GM20000 (cell line): ENCODE measurements at regions not wholly inside any gene's neighbourhood (a gene's known extent, or its start where the extent isn't known, plus 50 kb on each side); places are given as distances from the start of the nearest gene placed in this dataset.

Experiments
- DNase-seq: peaks from one replicate; pipeline ENCODE4 v3.0.0; 2012; ENCODE audit warnings: low spot score
- TF ChIP-seq, protein P1 (sequence below): IDR thresholded peaks from 2 replicates; pipeline ENCODE4 v1.5.1; 2012; ENCODE audit warnings: mild to moderate bottlenecking, control low read depth; ENCODE audit errors: extremely low read depth, missing control alignments

DNA sequence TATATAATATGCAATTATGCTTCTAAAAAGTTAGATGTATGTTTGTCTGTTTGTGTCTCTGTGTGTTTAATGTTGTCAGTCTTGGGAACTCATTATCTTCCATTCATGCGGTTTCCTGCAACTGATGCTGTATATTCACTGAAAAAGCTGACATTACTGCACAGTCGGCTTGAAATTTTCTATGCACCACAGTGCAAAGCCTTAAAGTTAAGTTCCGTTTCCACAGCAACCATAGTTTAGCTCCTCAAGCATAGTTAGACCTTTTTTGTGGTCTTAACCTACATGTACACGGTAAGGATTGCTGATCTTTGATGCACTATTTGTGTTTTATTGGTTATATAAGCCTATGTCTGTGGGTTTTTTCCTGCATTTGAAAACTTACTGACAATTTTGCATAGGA, 309.4 kb downstream of the KCNC2 start:
- no peak for DNase-seq

DNA sequence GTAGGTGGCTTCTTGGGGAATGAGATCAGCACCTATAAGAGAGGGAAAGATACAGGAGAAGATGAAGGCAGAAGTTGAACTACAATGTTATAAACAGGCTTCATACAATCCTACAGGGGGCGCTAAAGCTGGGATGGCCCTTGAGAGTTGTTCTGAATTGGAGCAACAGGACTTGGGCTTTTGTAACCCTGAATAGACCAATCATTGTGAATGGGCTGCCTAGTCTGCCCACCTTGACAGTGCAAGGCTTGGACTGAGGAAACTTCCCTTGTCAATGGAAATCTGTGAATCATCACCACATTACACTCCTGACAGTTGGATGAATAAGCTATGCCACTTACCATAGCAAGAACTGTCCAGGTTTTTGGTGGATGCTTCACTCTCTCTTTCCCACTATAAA, 306.1 kb downstream of the KCNC2 start:
- TF ChIP-seq, protein P1, sequence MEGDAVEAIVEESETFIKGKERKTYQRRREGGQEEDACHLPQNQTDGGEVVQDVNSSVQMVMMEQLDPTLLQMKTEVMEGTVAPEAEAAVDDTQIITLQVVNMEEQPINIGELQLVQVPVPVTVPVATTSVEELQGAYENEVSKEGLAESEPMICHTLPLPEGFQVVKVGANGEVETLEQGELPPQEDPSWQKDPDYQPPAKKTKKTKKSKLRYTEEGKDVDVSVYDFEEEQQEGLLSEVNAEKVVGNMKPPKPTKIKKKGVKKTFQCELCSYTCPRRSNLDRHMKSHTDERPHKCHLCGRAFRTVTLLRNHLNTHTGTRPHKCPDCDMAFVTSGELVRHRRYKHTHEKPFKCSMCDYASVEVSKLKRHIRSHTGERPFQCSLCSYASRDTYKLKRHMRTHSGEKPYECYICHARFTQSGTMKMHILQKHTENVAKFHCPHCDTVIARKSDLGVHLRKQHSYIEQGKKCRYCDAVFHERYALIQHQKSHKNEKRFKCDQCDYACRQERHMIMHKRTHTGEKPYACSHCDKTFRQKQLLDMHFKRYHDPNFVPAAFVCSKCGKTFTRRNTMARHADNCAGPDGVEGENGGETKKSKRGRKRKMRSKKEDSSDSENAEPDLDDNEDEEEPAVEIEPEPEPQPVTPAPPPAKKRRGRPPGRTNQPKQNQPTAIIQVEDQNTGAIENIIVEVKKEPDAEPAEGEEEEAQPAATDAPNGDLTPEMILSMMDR: no peak
- DNase-seq: no peak

More for the DNA sequence above, 309.4 kb downstream of the KCNC2 start:
- TF ChIP-seq, protein P1: no peak

DNA sequence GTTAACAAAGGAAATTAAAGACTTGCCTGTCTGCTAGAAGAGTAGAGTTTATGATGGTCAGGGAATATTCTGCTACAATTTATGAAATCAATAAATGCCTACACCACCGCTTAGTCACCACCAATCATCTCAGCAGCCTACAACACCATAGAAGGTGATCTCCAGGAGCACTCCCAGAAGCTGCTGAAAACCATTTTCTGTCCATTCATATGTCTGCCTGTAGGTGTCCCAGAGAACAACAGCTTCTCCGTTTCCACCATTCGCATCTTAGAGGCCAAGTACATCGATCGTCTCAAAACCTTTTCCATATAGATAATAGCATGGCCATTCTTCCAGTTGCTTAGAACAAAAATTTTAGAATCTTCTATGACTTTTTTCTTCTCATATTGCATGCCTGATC, 303.4 kb downstream of the KCNC2 start:
- TF ChIP-seq, protein P1: no peak
- no peak for DNase-seq

DNA sequence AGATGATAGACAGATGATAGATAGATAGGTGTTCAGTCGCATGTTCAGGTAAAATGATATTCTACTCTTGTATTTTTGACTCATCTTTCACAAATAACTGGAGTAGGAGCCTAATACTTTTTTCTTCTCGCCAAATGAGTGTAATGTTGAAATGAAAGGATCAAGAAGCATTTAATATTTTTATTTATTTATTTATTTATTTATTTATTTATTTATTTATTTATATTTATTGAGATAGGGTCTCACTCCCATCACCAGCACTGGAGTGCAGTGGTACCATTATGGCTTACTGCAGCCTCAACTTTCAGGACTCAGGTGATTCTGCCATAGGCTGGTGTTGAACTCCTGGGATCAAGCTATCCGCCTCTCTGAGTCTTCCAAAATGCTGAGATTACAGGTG, 298.8 kb downstream of the KCNC2 start:
- DNase-seq: no peak

DNA sequence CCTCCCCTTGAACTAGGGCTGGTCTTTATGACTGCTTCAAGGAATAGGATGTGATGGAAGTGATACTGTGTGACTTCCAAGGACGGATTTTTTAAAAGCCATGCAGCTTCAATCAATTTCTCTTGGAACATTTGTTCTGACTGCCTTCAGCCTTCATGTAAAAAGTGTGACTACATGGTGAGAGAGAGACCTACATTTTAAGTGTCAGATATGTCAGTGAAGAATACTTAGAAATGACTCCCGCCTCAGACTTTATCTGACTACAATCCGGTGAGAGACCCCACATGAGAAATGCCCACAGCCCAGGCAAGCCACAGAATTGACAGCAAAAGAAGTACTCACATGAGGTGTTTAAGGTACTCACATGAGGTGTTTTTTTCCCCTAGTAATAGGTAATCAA, 295.3 kb downstream of the KCNC2 start:
- TF ChIP-seq, protein P1: no peak
- no peak for DNase-seq

More for the DNA sequence above, 298.8 kb downstream of the KCNC2 start:
- TF ChIP-seq, protein P1: no peak

DNA sequence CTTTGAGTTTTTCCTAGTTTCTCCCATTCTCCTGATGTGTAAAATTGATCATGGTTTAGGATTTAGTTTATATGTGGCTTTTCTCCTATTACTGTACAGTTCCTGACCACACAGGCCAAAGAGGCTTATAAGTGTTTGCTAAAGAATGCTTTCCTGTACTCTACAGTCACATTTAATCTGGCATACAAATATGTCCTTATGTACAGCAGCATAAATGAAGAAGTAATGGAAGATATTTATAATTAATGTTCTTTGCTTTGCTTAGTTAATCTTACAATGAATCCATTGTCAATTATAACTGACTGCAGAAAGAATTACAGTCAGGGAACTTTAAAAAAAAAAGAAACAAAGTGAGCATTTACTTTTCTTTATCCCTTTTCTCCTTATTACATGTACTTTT, 293.9 kb downstream of the KCNC2 start:
- TF ChIP-seq, protein P1: no peak
- DNase-seq: no peak

DNA sequence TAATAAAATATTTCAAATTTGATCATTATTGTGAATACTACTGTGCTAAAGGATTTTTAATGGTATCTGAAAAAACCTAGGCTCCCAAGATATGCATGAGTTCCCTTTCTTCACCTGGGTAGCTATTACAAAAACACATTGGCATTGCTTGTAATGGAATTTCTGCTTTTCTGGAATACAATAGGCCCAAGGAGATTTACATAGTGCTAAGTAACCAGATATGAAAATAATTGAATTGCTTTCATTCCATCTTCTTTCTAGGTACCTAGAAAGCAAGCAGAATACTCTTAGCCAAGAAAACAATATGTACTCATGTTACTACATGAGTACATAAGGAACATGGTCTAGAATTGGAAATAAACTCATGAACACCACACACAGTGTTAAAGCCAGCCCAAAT, 291.9 kb downstream of the KCNC2 start:
- no peak for DNase-seq
- TF ChIP-seq, protein P1: no peak
